GM12873 (cell line): ENCODE measurements at regions not wholly inside any gene's neighbourhood (a gene's known extent, or its start where the extent isn't known, plus 50 kb on each side); places are given as distances from the start of the nearest gene placed in this dataset.

ENCODE experiments used
- TF ChIP-seq, protein P1 (sequence below): IDR thresholded peaks from 2 replicates; pipeline ENCODE4 v1.5.1; 2012; ENCODE audit warnings: low read depth, mild to moderate bottlenecking, moderate library complexity, low read length, control low read depth; ENCODE audit not compliant: insufficient read depth; ENCODE audit errors: missing control alignments

DNA sequence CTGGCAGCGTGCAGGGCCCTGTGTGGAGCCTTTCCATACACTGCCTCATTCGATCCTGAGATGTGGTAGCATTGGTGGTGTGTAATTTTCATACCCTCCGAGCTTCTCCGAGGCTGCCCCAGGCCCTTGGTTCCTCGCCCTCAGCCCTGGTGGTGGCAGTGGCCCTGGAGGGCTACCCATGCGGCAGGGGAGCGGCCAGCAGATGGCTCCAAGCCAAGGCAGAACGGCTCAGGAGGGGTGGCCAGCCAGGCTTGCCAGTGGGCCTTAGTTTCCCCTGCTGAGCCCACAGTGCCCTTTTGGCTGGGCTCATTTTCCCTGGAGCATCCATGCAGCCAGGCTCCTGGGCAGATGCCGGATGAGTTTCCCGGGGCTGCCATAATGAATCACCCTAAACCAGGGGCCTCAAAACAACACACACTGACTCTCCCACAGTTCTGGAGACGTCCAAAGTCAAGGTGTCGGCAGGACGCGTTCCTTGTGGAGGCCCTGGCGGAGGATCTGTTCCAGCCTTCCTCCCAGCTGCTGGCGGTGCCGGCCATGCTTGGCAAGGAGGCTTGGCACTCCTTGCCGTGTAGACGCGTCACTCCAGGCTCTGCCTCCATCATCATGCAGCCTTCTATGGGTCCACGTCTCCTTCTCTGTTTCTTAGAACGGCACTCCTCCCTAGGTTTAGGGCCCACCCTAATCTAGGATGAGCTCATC lies 158.8 kb upstream of the GSE1 start:
- TF ChIP-seq, protein P1, sequence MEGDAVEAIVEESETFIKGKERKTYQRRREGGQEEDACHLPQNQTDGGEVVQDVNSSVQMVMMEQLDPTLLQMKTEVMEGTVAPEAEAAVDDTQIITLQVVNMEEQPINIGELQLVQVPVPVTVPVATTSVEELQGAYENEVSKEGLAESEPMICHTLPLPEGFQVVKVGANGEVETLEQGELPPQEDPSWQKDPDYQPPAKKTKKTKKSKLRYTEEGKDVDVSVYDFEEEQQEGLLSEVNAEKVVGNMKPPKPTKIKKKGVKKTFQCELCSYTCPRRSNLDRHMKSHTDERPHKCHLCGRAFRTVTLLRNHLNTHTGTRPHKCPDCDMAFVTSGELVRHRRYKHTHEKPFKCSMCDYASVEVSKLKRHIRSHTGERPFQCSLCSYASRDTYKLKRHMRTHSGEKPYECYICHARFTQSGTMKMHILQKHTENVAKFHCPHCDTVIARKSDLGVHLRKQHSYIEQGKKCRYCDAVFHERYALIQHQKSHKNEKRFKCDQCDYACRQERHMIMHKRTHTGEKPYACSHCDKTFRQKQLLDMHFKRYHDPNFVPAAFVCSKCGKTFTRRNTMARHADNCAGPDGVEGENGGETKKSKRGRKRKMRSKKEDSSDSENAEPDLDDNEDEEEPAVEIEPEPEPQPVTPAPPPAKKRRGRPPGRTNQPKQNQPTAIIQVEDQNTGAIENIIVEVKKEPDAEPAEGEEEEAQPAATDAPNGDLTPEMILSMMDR: no peak

DNA sequence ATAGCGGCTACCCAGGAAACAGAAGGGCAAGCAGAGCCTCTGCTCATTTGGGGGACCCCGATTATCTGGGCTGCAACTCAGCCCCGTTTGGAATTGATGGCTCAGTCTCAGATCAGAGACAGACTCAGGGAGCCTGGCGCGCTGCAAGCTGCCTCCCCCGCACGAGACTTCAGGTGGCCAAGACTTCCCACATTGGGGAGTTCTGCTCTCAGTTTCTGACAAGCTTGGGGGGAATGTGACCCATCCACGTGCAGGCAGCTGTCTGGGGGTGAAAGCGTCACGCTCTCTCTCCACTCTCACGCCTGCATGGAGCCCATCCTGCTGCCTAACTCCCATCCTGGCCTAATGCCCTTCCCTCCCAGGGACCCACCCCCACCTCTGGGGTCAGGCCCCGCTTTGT lies 157.6 kb upstream of the GSE1 start:
- TF ChIP-seq, protein P1: no peak

GRCh38 chr16:85457366-85457765 lies 155.8 kb upstream of the GSE1 start:
- TF ChIP-seq, protein P1: no peak

DNA sequence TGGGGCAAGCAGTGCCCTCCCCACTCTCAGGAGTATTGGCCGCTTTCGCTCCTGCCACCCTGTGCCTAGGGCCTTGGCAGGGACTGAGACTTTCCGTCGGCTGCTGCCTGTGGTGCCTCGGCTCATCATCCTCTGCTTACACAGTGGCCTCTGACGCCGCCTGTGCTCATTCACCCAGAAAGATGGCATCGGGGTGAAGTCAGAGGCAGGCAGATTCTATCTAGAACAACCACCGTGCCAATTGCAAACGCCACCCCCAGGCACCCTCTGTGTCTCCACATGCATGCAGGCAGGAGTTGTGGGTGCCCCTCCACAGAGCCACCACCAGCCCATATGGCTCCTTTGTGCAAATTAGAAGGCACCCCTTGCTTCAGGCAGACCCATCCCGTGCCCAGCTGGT lies 154.2 kb upstream of the GSE1 start:
- TF ChIP-seq, protein P1: no peak

DNA sequence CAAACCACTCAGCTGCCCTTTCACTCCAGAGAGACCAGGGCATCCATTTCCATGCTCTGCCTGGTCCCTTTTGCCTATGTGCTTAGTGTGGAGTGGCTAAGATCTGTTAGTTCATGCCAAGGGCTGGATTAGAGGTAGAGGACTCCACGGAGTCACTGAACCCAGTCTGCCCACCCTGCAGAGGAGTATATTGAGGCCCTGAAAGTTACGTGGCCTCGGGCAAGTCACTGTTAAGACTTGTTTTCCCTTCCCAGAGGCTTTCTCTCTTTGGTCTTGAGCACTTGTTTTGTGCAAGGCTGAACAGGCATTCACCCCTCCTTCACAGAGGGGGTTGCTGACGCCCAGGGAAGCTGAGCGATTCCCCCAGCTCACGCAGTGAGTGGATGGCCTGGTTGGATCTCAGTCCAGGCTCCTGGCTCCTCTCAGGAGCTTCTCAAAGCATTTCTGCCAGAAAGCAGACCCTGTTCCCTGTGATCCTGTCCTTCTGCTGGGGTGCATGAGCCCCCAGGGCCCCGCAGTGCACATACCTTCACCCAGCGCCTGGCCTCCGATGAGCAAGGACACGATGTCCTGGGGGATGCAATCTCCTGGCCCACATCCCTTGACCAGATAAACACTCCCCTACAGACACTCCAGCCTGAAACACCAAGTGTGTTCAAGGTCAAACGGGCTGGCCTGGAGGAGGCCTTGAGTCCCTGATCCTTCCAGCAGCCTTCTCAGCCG lies 153.4 kb upstream of the GSE1 start:
- TF ChIP-seq, protein P1: no peak

DNA sequence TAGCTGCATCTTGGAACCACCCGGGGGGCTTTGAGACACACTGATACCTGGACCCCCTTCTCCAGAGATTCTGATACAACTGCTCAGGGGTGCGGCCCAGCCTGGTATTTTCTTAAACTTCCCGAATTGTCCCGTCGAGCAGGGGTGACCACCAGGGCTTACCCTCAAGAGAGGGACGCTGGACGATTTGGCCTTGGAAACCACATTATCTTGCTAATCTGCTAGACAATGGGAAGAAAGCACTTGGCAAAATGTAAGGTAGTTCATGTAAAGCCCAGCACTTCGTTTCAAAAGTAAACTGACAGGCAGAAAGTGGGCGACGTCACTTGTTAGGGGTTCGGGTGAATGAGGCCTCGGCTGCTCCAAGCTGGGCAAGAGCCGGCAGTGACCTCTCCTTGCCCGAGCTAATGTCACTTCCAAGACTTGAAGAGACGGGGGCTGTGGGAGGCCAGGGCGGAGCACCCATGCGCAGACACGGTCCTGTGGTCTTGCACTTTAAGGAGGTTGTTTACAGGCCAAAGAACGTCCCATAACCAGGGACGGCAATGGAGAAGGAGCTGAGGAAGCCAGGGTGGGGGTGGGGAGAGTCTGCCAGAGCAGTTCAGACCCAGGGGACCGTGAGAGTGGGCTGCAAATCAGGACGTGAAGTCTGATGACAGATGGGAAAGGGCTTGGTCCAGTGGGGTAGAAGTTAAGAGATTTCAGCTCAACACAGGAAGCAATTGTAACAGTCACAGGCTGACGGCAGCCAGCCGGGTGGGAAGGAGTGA lies 152.7 kb upstream of the GSE1 start:
- TF ChIP-seq, protein P1: no peak
